HL-60 (cell line): ENCODE measurements at regions not wholly inside any gene's neighbourhood (a gene's known extent, or its start where the extent isn't known, plus 50 kb on each side); places are given as distances from the start of the nearest gene placed in this dataset.

Source experiments
- DNase-seq, 2 experiments: peaks; one replicate each; pipeline ENCODE4 v3.0.0-alpha.2; 2010 to 2020; ENCODE audit warnings: low read depth in 1 of 2, low spot score in 1 of 2
- H3K27ac ChIP-seq: fragments of 250-450 bp; sonication (Bioruptor Pico); replicated peaks from 2 replicates; pipeline ENCODE4 v1.5.1; 2020; ENCODE audit warnings: mild to moderate bottlenecking, moderate library complexity
- H3K27me3 ChIP-seq: fragments of 250-450 bp; sonication (Bioruptor Pico); 2 replicates; pipeline ENCODE4 v1.5.1; 2021; ENCODE audit warnings: mild to moderate bottlenecking, moderate library complexity; ENCODE audit not compliant: insufficient read depth, poor library complexity, severe bottlenecking
- H3K4me3 ChIP-seq: replicated peaks from 2 replicates; pipeline ENCODE4 v1.5.1; 2011; ENCODE audit warnings: mild to moderate bottlenecking, control low read depth, low read length; ENCODE audit not compliant: insufficient read depth
- GABPA ChIP-seq: IDR thresholded peaks from 2 replicates; pipeline ENCODE4 v1.6.1; 2012; ENCODE audit warnings: low read depth
- POLR2AphosphoS5 ChIP-seq: IDR thresholded peaks from 2 replicates; pipeline ENCODE4 v1.6.1; 2012; ENCODE audit warnings: low read depth
- SPI1 ChIP-seq: IDR thresholded peaks from 2 replicates; pipeline ENCODE4 v1.6.1; 2012; ENCODE audit warnings: low read depth, mild to moderate bottlenecking, borderline replicate concordance
- TF ChIP-seq, protein P1 (sequence below): IDR thresholded peaks from one replicate; pipeline ENCODE4 v1.5.1; 2011; ENCODE audit warnings: low read length, control low read depth, inconsistent platforms; ENCODE audit not compliant: insufficient read depth
- TF ChIP-seq, protein P2 (sequence below): IDR thresholded peaks from 2 replicates; pipeline ENCODE4 v1.6.1; 2012; ENCODE audit warnings: low read depth; ENCODE audit not compliant: insufficient replicate concordance

DNA sequence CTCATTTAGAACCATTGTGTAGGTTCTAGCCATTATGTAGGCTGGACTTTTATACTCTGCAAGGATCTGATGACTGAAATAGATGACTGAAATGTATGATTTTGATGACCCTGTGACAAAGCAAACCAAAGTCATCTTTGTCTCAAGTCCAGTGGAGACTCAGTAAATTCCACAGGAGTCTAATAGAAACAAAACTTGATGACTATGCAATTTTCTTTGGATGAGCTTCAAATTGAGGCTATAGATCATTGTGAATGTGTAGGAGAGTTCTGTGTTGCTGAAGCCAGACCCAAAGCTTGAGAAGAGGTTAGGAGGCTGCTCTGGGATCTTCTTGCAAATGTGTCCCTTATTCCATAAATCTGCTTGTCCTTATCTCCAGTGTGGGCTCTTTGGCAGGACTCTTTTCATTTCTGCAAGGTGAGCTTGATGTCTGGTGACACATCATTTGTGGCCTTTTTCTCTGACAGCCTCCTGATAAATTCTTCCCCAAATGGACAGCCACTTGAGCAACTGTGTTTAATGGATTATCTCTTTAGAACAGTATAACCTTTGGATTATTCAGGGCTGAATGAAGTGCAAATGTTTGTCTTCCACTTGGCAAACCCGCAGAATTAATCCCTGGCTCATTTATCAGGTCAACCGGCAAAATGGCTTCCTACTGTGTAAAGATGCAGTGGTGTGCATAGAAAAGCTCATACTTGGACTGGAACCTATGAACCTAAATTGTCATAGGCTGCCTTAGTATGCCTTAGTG lies 235.1 kb upstream of the ANKH start:
- H3K27ac ChIP-seq, result no peak overlapping the region
- H3K27me3 ChIP-seq, result no peaks in the 10 kb centered on the region
- no peak for DNase-seq
- H3K4me3 ChIP-seq, result no peak overlapping the region
- no peak for TF ChIP-seq GABPA
- TF ChIP-seq, protein P1, sequence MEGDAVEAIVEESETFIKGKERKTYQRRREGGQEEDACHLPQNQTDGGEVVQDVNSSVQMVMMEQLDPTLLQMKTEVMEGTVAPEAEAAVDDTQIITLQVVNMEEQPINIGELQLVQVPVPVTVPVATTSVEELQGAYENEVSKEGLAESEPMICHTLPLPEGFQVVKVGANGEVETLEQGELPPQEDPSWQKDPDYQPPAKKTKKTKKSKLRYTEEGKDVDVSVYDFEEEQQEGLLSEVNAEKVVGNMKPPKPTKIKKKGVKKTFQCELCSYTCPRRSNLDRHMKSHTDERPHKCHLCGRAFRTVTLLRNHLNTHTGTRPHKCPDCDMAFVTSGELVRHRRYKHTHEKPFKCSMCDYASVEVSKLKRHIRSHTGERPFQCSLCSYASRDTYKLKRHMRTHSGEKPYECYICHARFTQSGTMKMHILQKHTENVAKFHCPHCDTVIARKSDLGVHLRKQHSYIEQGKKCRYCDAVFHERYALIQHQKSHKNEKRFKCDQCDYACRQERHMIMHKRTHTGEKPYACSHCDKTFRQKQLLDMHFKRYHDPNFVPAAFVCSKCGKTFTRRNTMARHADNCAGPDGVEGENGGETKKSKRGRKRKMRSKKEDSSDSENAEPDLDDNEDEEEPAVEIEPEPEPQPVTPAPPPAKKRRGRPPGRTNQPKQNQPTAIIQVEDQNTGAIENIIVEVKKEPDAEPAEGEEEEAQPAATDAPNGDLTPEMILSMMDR, result no peak
- TF ChIP-seq SPI1, result no peak
- TF ChIP-seq, protein P2, sequence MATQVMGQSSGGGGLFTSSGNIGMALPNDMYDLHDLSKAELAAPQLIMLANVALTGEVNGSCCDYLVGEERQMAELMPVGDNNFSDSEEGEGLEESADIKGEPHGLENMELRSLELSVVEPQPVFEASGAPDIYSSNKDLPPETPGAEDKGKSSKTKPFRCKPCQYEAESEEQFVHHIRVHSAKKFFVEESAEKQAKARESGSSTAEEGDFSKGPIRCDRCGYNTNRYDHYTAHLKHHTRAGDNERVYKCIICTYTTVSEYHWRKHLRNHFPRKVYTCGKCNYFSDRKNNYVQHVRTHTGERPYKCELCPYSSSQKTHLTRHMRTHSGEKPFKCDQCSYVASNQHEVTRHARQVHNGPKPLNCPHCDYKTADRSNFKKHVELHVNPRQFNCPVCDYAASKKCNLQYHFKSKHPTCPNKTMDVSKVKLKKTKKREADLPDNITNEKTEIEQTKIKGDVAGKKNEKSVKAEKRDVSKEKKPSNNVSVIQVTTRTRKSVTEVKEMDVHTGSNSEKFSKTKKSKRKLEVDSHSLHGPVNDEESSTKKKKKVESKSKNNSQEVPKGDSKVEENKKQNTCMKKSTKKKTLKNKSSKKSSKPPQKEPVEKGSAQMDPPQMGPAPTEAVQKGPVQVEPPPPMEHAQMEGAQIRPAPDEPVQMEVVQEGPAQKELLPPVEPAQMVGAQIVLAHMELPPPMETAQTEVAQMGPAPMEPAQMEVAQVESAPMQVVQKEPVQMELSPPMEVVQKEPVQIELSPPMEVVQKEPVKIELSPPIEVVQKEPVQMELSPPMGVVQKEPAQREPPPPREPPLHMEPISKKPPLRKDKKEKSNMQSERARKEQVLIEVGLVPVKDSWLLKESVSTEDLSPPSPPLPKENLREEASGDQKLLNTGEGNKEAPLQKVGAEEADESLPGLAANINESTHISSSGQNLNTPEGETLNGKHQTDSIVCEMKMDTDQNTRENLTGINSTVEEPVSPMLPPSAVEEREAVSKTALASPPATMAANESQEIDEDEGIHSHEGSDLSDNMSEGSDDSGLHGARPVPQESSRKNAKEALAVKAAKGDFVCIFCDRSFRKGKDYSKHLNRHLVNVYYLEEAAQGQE, result no peak
- TF ChIP-seq POLR2AphosphoS5, result no peak

DNA sequence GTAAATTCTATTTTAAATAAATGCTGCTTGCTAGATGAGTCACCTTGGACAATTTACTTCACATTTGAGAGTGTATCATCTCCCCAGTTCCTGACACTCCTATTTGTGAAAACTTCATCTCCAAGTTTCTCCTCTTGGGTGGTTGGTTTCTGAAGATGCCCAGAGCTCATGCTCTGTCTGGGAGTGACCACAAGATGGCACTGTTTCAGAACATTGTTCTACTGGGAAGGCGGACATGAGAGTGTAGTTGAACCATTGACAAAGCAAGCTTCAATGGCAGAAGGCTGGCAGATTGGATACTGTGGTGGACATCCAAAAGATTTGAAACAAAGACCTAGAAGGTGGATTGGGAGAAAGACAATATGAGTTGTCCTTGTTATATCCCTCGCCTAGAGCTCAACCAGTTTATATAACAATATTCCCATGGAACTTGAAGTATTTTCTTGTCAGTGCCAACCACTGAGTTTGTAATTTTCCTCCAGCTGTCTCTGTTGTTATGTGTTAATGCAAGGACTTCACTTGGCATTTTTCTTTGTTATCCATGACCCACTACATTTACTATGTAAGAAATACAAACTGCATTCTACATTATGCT lies 234.3 kb upstream of the ANKH start:
- Histone ChIP-seq H3K4me3 (no peak overlapping the region), H3K27me3 (no peaks in the 10 kb centered on the region), H3K27ac (no peak overlapping the region)
- TF ChIP-seq, protein P1, result peak; percentile 71
- TF ChIP-seq, protein P2, result no peak
- DNase-seq, result peak; percentile 25 to 32

DNA sequence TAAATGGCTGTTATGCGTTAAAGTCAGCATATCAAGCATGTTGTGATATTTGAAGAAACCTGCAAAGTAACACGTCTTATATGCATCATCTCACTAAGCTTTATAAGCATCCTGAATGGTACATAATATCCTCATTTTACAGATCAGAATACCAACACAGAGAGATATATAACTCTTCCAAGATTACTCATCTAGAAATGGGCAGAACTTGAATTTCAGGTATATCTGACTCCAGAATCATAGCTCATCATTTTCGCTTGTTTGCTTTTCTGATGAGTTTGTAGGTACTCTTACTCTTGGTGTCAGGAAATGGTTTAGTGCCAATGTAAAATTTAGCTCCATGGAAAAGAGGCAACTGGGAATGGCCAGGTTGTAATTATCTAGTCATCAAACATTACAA lies 232.3 kb upstream of the ANKH start:
- TF ChIP-seq, protein P1, result no peak
- TF ChIP-seq, protein P2, result no peak
- no peak for TF ChIP-seq SPI1
- no peak for TF ChIP-seq POLR2AphosphoS5
- TF ChIP-seq GABPA, result no peak
- H3K4me3 ChIP-seq, result no peak overlapping the region
- H3K27ac ChIP-seq, result no peak overlapping the region
- DNase-seq, result no peak
- H3K27me3 ChIP-seq, result no peaks in the 10 kb centered on the region
